Breast epithelium (tissue), 3 donors: ENCODE measurements at regions not wholly inside any gene's neighbourhood (a gene's known extent, or its start where the extent isn't known, plus 50 kb on each side); places are given as distances from the start of the nearest gene placed in this dataset.

Experiments
- CTCF ChIP-seq, 3 donors: fragments of 450-650 bp; IDR thresholded peaks; one replicate each; pipeline ENCODE4 v1.5.1; 2016 to 2017; ENCODE audit warnings: antibody characterized with exemption in 3 of 3, mild to moderate bottlenecking in 3 of 3, moderate library complexity in 3 of 3
- POLR2A ChIP-seq: fragments of 450-650 bp; IDR thresholded peaks from one replicate; pipeline ENCODE4 v1.6.1; 2016; ENCODE audit warnings: antibody characterized with exemption, mild to moderate bottlenecking, moderate library complexity

- no peak for TF ChIP-seq CTCF (IDR thresholded peaks at IDR 0.05)
- no peak for TF ChIP-seq POLR2A
Measured at GRCh38 chr7:131646203-131646602, 89.8 kb upstream of the PODXL start.
